Gastroesophageal sphincter (tissue), 4 donors: ENCODE measurements at regions not wholly inside any gene's neighbourhood (a gene's known extent, or its start where the extent isn't known, plus 50 kb on each side); places are given as distances from the start of the nearest gene placed in this dataset.

Experiments
- ATAC-seq: fragments of 150-250 bp; one replicate; pipeline ENCODE4 v1.9.1; 2016; ENCODE audit warnings: mild to moderate bottlenecking, moderate library complexity
- H3K27ac ChIP-seq, 4 donors: fragments of 200-600 bp; sonication (generic) in 3 of 4; 1 replicate in 3 of 4; 2 replicates in 1 of 4; pipeline ENCODE4 v1.5.1; 2016 to 2019
- H3K27me3 ChIP-seq: fragments of 200-600 bp; sonication (generic); one replicate; pipeline ENCODE4 v1.5.1; 2019
- H3K36me3 ChIP-seq, 2 donors: fragments of 200-600 bp; sonication (generic); one replicate each; pipeline ENCODE4 v1.5.1; 2019; ENCODE audit warnings: control low read depth in 1 of 2
- H3K4me1 ChIP-seq, 3 donors: fragments of 200-600 bp; sonication (generic); 1 replicate in 2 of 3; 2 replicates in 1 of 3; pipeline ENCODE4 v1.5.1; 2016 to 2019; ENCODE audit warnings: control low read depth in 2 of 3
- H3K4me3 ChIP-seq, 2 donors: fragments of 200-600 bp; sonication (generic); one replicate each; pipeline ENCODE4 v1.5.1; 2019; ENCODE audit warnings: mild to moderate bottlenecking in 1 of 2, moderate library complexity in 1 of 2
- H3K9me3 ChIP-seq, 3 donors: fragments of 200-600 bp; sonication (generic); one replicate each; pipeline ENCODE4 v1.5.1; 2017 to 2019; ENCODE audit warnings: control low read depth in 2 of 3
- EP300 ChIP-seq: sonication (generic); formaldehyde crosslinking; IDR thresholded peaks from one replicate; pipeline ENCODE4 v1.6.1; 2017; ENCODE audit warnings: antibody characterized with exemption, mild to moderate bottlenecking
- POLR2A ChIP-seq, 2 donors: fragments of 450-650 bp; IDR thresholded peaks; one replicate each; pipeline ENCODE4 v1.6.1; 2017; ENCODE audit warnings: antibody characterized with exemption in 2 of 2, mild to moderate bottlenecking in 2 of 2, moderate library complexity in 1 of 2
- POLR2AphosphoS5 ChIP-seq: sonication (generic); formaldehyde crosslinking; IDR thresholded peaks from one replicate; pipeline ENCODE4 v1.6.1; 2017; ENCODE audit warnings: antibody characterized with exemption
- WGBS, 2 donors: methylation state at CpG; one replicate each; pipeline ENCODE4 v1.1.5; 2018; ENCODE audit warnings: low coverage in 1 of 2; 5-methylcytosine and 5-hydroxymethylcytosine counted together
- small RNA-seq, 4 donors: library from RNA; depleted of rRNA; stranded (forward); fragments of <200 nt; gene quantifications; one replicate each; pipeline ENCODE3, GENCODE V24; 2016
- TF ChIP-seq, protein P1 (sequence below), 4 experiments: fragments of 200-600 bp in 2 of 4; fragments of 450-650 bp in 2 of 4; sonication (generic) in 1 of 4; IDR thresholded peaks; one replicate each; pipeline ENCODE4 v1.5.1; 2017 to 2019; ENCODE audit warnings: antibody characterized with exemption in 4 of 4, mild to moderate bottlenecking in 2 of 4, moderate library complexity in 2 of 4

DNA sequence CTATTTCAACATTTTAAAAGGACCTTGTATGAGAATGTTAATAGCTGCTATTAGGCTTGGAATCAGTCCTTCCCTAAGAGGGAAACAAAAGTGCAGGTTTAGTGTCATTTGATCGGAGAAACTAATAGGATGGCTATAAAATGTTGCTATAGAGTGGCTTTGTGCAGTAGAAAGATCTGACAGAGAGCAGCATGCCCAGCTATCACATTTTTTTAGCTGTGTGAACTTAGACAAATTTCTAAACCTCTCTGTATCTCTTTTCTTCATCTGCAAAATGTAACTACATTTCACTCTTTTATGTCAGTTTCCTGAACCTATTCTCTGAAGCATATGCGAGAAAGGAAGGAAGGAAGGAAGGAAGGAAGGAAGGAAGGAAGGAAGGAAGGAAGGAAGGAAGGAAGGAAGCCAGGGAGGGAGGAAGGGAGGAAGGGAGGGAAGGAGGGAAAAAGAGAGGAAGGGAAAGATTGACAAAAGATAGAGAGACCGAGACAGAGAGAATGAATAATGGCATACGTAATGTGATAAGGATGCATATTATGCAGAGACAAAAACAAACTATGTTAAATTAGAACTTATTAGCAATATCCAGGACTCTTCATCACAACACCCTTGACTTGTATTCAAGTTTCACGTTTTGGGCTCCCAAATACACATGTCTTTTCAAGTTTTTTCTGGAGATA is 52.6 kb upstream of the CDH8 start:
- no peaks in the 10 kb centered on the region for H3K27me3 ChIP-seq
- H3K27ac ChIP-seq = no peak overlapping the region
- TF ChIP-seq POLR2A (IDR thresholded peaks at IDR 0.05) = no peak
- TF ChIP-seq, protein P1, sequence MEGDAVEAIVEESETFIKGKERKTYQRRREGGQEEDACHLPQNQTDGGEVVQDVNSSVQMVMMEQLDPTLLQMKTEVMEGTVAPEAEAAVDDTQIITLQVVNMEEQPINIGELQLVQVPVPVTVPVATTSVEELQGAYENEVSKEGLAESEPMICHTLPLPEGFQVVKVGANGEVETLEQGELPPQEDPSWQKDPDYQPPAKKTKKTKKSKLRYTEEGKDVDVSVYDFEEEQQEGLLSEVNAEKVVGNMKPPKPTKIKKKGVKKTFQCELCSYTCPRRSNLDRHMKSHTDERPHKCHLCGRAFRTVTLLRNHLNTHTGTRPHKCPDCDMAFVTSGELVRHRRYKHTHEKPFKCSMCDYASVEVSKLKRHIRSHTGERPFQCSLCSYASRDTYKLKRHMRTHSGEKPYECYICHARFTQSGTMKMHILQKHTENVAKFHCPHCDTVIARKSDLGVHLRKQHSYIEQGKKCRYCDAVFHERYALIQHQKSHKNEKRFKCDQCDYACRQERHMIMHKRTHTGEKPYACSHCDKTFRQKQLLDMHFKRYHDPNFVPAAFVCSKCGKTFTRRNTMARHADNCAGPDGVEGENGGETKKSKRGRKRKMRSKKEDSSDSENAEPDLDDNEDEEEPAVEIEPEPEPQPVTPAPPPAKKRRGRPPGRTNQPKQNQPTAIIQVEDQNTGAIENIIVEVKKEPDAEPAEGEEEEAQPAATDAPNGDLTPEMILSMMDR (IDR thresholded peaks at IDR 0.05) = no peak
- TF ChIP-seq EP300 = no peak
- TF ChIP-seq POLR2AphosphoS5 = no peak
- no peak overlapping the region for H3K4me3 ChIP-seq
- no peaks in the 10 kb centered on the region for H3K36me3 ChIP-seq
- no peaks in the 10 kb centered on the region for H3K4me1 ChIP-seq
- no peak for ATAC-seq
- H3K9me3 ChIP-seq = no peaks in the 10 kb centered on the region
- 68 to 70% methylated on average over 4 to 5 of the region's 5 CpGs for WGBS, 2 donors

Small RNAs in the stretch of these regions (small RNA-seq; reads per million reads assigned to genes)
- gene AC009101.1 = 0 reads per million in 4 donors
- gene AC009161.2 = 0 reads per million in 4 donors
- gene AC018846.1 = 0 reads per million in 4 donors
- gene AC138305.3 = 0 reads per million in 4 donors
- gene RNU6-21P = 0 to 0.36 (median 0.06) reads per million in 4 donors
